OCI-LY1 (cell line): ENCODE measurements at regions not wholly inside any gene's neighbourhood (a gene's known extent, or its start where the extent isn't known, plus 50 kb on each side); places are given as distances from the start of the nearest gene placed in this dataset.

Experiments
- H2AFZ ChIP-seq: fragments of 200-600 bp; sonication (generic), shearing (Covaris generic); 2 replicates; pipeline ENCODE4 v1.6.0; 2014; ENCODE audit warnings: antibody characterized with exemption, mild to moderate bottlenecking, low read length
- H3F3A ChIP-seq: fragments of 200-600 bp; sonication (generic), shearing (Covaris generic); 2 replicates; pipeline ENCODE4 v1.6.0; 2014; ENCODE audit warnings: mild to moderate bottlenecking, antibody characterized with exemption, low read length, moderate library complexity; ENCODE audit not compliant: insufficient read depth
- H3K27ac ChIP-seq: fragments of 200-600 bp; sonication (generic); 2 replicates; pipeline ENCODE4 v1.5.1; 2014; ENCODE audit warnings: low read length, mixed run types, mild to moderate bottlenecking, low read depth; ENCODE audit not compliant: poor library complexity, severe bottlenecking
- H3K27me3 ChIP-seq: fragments of 200-600 bp; sonication (generic); 2 replicates; pipeline ENCODE4 v1.6.0; 2014; ENCODE audit warnings: antibody characterized with exemption, mild to moderate bottlenecking, low read length, moderate library complexity; ENCODE audit not compliant: insufficient read depth
- H3K36me3 ChIP-seq: fragments of 200-600 bp; sonication (generic); 2 replicates; pipeline ENCODE4 v1.6.1; 2014; ENCODE audit warnings: mild to moderate bottlenecking, antibody characterized with exemption, low read length, moderate library complexity, mixed read lengths; ENCODE audit not compliant: insufficient read depth
- H3K4me1 ChIP-seq: fragments of 200-600 bp; sonication (generic); 2 replicates; pipeline ENCODE4 v1.5.1; 2014; ENCODE audit warnings: mild to moderate bottlenecking, low read length, moderate library complexity; ENCODE audit not compliant: insufficient read depth, severe bottlenecking
- H3K4me2 ChIP-seq: fragments of 200-600 bp; sonication (generic), shearing (Covaris generic); 2 replicates; pipeline ENCODE4 v1.6.1; 2014; ENCODE audit warnings: low read length
- H3K4me3 ChIP-seq: fragments of 200-600 bp; sonication (generic); 2 replicates; pipeline ENCODE4 v1.5.1; 2014; ENCODE audit warnings: low read length, low read depth, mild to moderate bottlenecking, mixed read lengths; ENCODE audit not compliant: poor library complexity, severe bottlenecking
- H3K79me2 ChIP-seq: fragments of 200-600 bp; shearing (Covaris generic); 2 replicates; pipeline ENCODE4 v1.6.1; 2016; ENCODE audit warnings: mixed run types, low read length, mixed read lengths; ENCODE audit not compliant: insufficient read depth
- H3K9ac ChIP-seq: fragments of 200-600 bp; sonication (generic), shearing (Covaris generic); 2 replicates; pipeline ENCODE4 v1.6.1; 2014; ENCODE audit warnings: mild to moderate bottlenecking, low read length, mixed read lengths
- H3K9me2 ChIP-seq: fragments of 200-600 bp; sonication (generic), shearing (Covaris generic); 2 replicates; pipeline ENCODE4 v1.6.1; 2014; ENCODE audit warnings: low read depth, mild to moderate bottlenecking, low read length, mixed read lengths
- H3K9me3 ChIP-seq: fragments of 200-600 bp; shearing (Covaris generic); 2 replicates; pipeline ENCODE4 v1.6.1; 2014; ENCODE audit warnings: low read length, mixed read lengths
- H4K20me1 ChIP-seq: fragments of 200-600 bp; sonication (generic), shearing (Covaris generic); 2 replicates; pipeline ENCODE4 v1.6.0; 2016; ENCODE audit warnings: mild to moderate bottlenecking, low read length; ENCODE audit not compliant: insufficient read depth
- EZH2 ChIP-seq: fragments of 200-600 bp; sonication (generic), shearing (Covaris generic); IDR thresholded peaks from 2 replicates; pipeline ENCODE4 v1.8.0; 2017; ENCODE audit warnings: borderline replicate concordance, mixed run types, mild to moderate bottlenecking, antibody characterized with exemption, low read length, moderate library complexity, mixed read lengths
- TF ChIP-seq, protein P1 (sequence below): fragments of 200-600 bp; sonication (generic), shearing (Covaris generic); IDR thresholded peaks from 2 replicates; pipeline ENCODE4 v1.5.1; 2017; ENCODE audit warnings: mild to moderate bottlenecking, antibody characterized with exemption, low read length, moderate library complexity, mixed read lengths

GRCh38 chr7:11239316-11239715 is 265.6 kb downstream of the PHF14 start:
- H3K4me1 ChIP-seq = no peaks in the 10 kb centered on the region
- no peaks in the 10 kb centered on the region for H4K20me1 ChIP-seq
- H3K27ac ChIP-seq = no peak overlapping the region
- H3K9me3 ChIP-seq = no peaks in the 10 kb centered on the region
- TF ChIP-seq, protein P1, sequence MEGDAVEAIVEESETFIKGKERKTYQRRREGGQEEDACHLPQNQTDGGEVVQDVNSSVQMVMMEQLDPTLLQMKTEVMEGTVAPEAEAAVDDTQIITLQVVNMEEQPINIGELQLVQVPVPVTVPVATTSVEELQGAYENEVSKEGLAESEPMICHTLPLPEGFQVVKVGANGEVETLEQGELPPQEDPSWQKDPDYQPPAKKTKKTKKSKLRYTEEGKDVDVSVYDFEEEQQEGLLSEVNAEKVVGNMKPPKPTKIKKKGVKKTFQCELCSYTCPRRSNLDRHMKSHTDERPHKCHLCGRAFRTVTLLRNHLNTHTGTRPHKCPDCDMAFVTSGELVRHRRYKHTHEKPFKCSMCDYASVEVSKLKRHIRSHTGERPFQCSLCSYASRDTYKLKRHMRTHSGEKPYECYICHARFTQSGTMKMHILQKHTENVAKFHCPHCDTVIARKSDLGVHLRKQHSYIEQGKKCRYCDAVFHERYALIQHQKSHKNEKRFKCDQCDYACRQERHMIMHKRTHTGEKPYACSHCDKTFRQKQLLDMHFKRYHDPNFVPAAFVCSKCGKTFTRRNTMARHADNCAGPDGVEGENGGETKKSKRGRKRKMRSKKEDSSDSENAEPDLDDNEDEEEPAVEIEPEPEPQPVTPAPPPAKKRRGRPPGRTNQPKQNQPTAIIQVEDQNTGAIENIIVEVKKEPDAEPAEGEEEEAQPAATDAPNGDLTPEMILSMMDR = no peak
- TF ChIP-seq EZH2 = no peak
- H3K4me3 ChIP-seq = no peak overlapping the region
- H3K9ac ChIP-seq = no peak overlapping the region
- H3K36me3 ChIP-seq = no peaks in the 10 kb centered on the region
- H3K27me3 ChIP-seq = no peaks in the 10 kb centered on the region
- H2AFZ ChIP-seq = no peak overlapping the region
- no peaks in the 10 kb centered on the region for H3K79me2 ChIP-seq
- H3F3A ChIP-seq = no peaks in the 10 kb centered on the region
- H3K9me2 ChIP-seq = no peaks in the 10 kb centered on the region
- H3K4me2 ChIP-seq = no peak overlapping the region

DNA sequence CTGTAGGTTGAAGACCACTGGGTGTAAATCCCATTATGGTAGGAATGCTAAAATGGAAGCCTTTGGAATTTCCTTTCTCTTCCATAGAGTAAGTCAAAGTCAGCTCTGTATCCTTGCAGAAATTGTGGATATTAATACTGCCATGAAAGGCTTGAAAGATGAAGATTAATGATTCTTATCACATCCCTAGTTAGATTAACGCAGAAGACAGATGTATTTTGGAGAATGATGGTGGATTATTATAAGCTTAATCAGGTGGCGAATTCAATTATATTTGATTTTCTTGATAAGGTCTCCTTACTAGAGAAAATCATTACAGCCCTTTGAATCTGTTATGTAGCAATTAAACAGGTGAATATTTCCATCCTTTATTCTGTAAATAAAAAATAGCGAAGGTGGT is 270.1 kb downstream of the PHF14 start:
- H3F3A ChIP-seq = no peaks in the 10 kb centered on the region
- no peaks in the 10 kb centered on the region for H3K79me2 ChIP-seq
- no peaks in the 10 kb centered on the region for H3K27me3 ChIP-seq
- TF ChIP-seq EZH2 = no peak
- TF ChIP-seq, protein P1 = no peak
- H3K27ac ChIP-seq = no peak overlapping the region
- H3K4me3 ChIP-seq = no peak overlapping the region
- H3K4me2 ChIP-seq = no peak overlapping the region
- H4K20me1 ChIP-seq = no peaks in the 10 kb centered on the region
- H2AFZ ChIP-seq = no peak overlapping the region
- no peak overlapping the region for H3K9ac ChIP-seq
- H3K9me2 ChIP-seq = no peaks in the 10 kb centered on the region
- no peaks in the 10 kb centered on the region for H3K4me1 ChIP-seq
- H3K9me3 ChIP-seq = no peaks in the 10 kb centered on the region
- H3K36me3 ChIP-seq = no peaks in the 10 kb centered on the region

DNA sequence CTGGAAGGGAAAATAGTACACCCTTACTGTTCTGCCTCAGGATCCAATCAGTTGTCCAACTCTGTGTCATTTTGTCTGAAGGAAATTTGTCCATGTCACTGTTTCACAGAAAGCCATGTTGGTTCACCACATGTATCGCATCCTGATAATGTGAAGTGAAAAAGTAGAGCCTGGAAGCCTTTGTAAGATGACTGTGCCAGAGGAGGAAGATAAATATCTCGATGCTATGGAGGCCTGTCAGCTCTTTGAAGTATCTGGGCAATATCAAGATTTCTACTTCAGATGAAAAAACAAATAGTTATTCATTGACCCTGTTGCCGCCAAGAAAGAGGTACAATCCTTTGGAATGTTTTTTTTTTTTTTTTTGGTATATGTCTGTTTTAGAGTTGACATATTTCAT is 270.5 kb downstream of the PHF14 start:
- no peak for TF ChIP-seq EZH2
- TF ChIP-seq, protein P1 = no peak
- Histone ChIP-seq H3K9me2 (no peaks in the 10 kb centered on the region), H3K4me2 (no peak overlapping the region), H3K9me3 (no peaks in the 10 kb centered on the region), H2AFZ (no peak overlapping the region), H3K9ac (no peak overlapping the region), H3K27ac (no peak overlapping the region), H3K36me3 (no peaks in the 10 kb centered on the region), H3F3A (no peaks in the 10 kb centered on the region), H3K27me3 (no peaks in the 10 kb centered on the region), H3K4me1 (no peaks in the 10 kb centered on the region), H3K79me2 (no peaks in the 10 kb centered on the region), H3K4me3 (no peak overlapping the region), H4K20me1 (no peaks in the 10 kb centered on the region)
